ENCODE measurements at regions not wholly inside any gene's neighbourhood (a gene's known extent, or its start where the extent isn't known, plus 50 kb on each side); places are given as distances from the start of the nearest gene placed in this dataset.

- no peak overlapping the region for H2BK12ac ChIP-seq (ENCODE audit: insufficient read length, low read depth, low read length)
- no peak overlapping the region for H3K14ac ChIP-seq (ENCODE audit: insufficient read depth, low read length)
- no peak overlapping the region for H3K4me2 ChIP-seq (ENCODE audit: insufficient read depth, insufficient read length, low read length)
- H3K23ac ChIP-seq (ENCODE audit: insufficient read length, low read depth, low read length), result no peak overlapping the region
- H2BK5ac ChIP-seq (ENCODE audit: insufficient read length, low read length), result no peak overlapping the region
- H3K4me1 Mint-ChIP-seq, result peaks cover 21 to 25% of the 10 kb centered on the region in 2 experiments
- no peak overlapping the region for H3K4ac ChIP-seq (ENCODE audit: low read depth, low read length)
- no peaks in the 10 kb centered on the region; the same call in 1 of the 2 replicates for H3K27me3 Mint-ChIP-seq (ENCODE audit: low read depth)
- no peak overlapping the region for H2AK5ac ChIP-seq (ENCODE audit: insufficient read length, low read length)
- H3K56ac ChIP-seq (ENCODE audit: insufficient read length, low read depth, low read length), result no peak overlapping the region
- H2AFZ ChIP-seq (ENCODE audit: low read length), result no peak overlapping the region
- DNase-seq, result no peak
- H3K9me3 ChIP-seq (ENCODE audit: control insufficient read depth, low read depth, low read length), result no peaks in the 10 kb centered on the region
- H3K4me3 Mint-ChIP-seq, result no peak overlapping the region
- no peak overlapping the region for H3K27ac Mint-ChIP-seq
- no peak overlapping the region for H4K8ac ChIP-seq (replicated peaks; ENCODE audit: insufficient read length, low read depth, low read length)
- no peaks in the 10 kb centered on the region for H3K79me1 ChIP-seq (ENCODE audit: insufficient read depth, low read depth, low read length, poor library complexity, severe bottlenecking)
- H3K36me3 Mint-ChIP-seq (ENCODE audit: insufficient read depth in 1 of 3, low read depth in 3 of 3), result no peaks in the 10 kb centered on the region; a peak in 1 of 7 replicates
- no peaks in the 10 kb centered on the region for H3K27me3 ChIP-seq (ENCODE audit: insufficient read depth, low read length)
- H2BK120ac ChIP-seq (ENCODE audit: low read depth, low read length, poor library complexity, severe bottlenecking), result no peak overlapping the region
- H3T11ph ChIP-seq (ENCODE audit: low read length), result no peak overlapping the region
- H4K5ac ChIP-seq (ENCODE audit: insufficient read length, low read depth, low read length), result no peak overlapping the region
- no peaks in the 10 kb centered on the region for H4K20me1 ChIP-seq (ENCODE audit: control insufficient read depth, insufficient read depth, insufficient read length)
- no peak for TF ChIP-seq CTCF (conservative IDR thresholded peaks at IDR 0.05)
- no peak overlapping the region for H3K9ac ChIP-seq (ENCODE audit: extremely low read depth, insufficient read length, low read length)
- H2BK20ac ChIP-seq (ENCODE audit: low read depth, low read length, poor library complexity, severe bottlenecking), result no peak overlapping the region
- WGBS (ENCODE audit: extremely low coverage, insufficient read length, low lambda C conversion rate), result no CpG with 5 or more reads among the region's 6 CpGs
- H3K27ac ChIP-seq (ENCODE audit: insufficient read length, low read depth, low read length), result no peak overlapping the region
- peaks cover 5% of the 10 kb centered on the region; the same call in 1 of the 2 replicates for H3K4me1 ChIP-seq (ENCODE audit: insufficient read depth, low read length)
- H3K18ac ChIP-seq (ENCODE audit: insufficient read length, low read depth, low read length), result no peak overlapping the region
- no peaks in the 10 kb centered on the region for H3K23me2 ChIP-seq (ENCODE audit: insufficient read length, low read depth, low read length, poor library complexity, severe bottlenecking)
- no peak overlapping the region for H2BK15ac ChIP-seq (ENCODE audit: low read depth, low read length)
- no peak overlapping the region for H4K91ac ChIP-seq (ENCODE audit: insufficient read length, low read depth, low read length)
- H3K79me2 ChIP-seq (ENCODE audit: insufficient read depth, low read length), result no peaks in the 10 kb centered on the region
- peaks cover 2 to 3% of the 10 kb centered on the region in 2 experiments; a peak in 3 of 5 replicates for H3K9me3 Mint-ChIP-seq
Observed at GRCh38 chr3:73733746-73734145, 109.0 kb upstream of the PDZRN3 start.

All from H9 (cell line).